ENCODE measurements at regions not wholly inside any gene's neighbourhood (a gene's known extent, or its start where the extent isn't known, plus 50 kb on each side); places are given as distances from the start of the nearest gene placed in this dataset.
A peak's percentile ranks its signal among the peaks of the same experiment; 100 is the strongest.

- DNase-seq, result no peak
- intact Hi-C loops (cut with DNase I), result no loop called here
- no peak for ATAC-seq (ENCODE audit: poor library complexity)
Observed at GRCh38 chrX:43525901-43526610, 130.0 kb upstream of the MAOA start.

GRCh38 chrX:43526878-43527277, 129.2 kb upstream of the MAOA start:
- intact Hi-C loops (cut with DNase I), result no loop called here
- DNase-seq (no peak), ATAC-seq (ENCODE audit: poor library complexity) (no peak)

- intact Hi-C loops (cut with DNase I), result no loop called here
- no peak for DNase-seq
- ATAC-seq (ENCODE audit: poor library complexity), result no peak
Observed at GRCh38 chrX:43527801-43528200, 128.3 kb upstream of the MAOA start.

- no peak for DNase-seq
- no peak for ATAC-seq (ENCODE audit: poor library complexity)
- intact Hi-C loops (cut with DNase I), result no loop called here
Observed at GRCh38 chrX:43530837-43531236, 125.3 kb upstream of the MAOA start.

GRCh38 chrX:43540318-43540717, 115.8 kb upstream of the MAOA start:
- no peak for ATAC-seq (ENCODE audit: poor library complexity)

GRCh38 chrX:43551590-43551989, 104.5 kb upstream of the MAOA start:
- no peak for ATAC-seq (ENCODE audit: poor library complexity)
- DNase-seq, result peak; percentile 23
- intact Hi-C loops (cut with DNase I), result no loop called here

More at GRCh38 chrX:43540318-43540717, 115.8 kb upstream of the MAOA start:
- DNase-seq, result no peak
- intact Hi-C loops (cut with DNase I), result no loop called here

- DNase-seq (no peak), ATAC-seq (ENCODE audit: poor library complexity) (no peak)
- intact Hi-C loops (cut with DNase I), result no loop called here
Observed at GRCh38 chrX:43552156-43552555, 103.9 kb upstream of the MAOA start.

GRCh38 chrX:43552703-43553102, 103.4 kb upstream of the MAOA start:
- DNase-seq, result no peak
- no peak for ATAC-seq (ENCODE audit: poor library complexity)
- intact Hi-C loops (cut with DNase I), result no loop called here

- intact Hi-C loops (cut with DNase I), result no loop called here
- no peak for ATAC-seq (ENCODE audit: poor library complexity)
Observed at GRCh38 chrX:43553257-43553656, 102.8 kb upstream of the MAOA start.

GRCh38 chrX:43556207-43556606, 99.9 kb upstream of the MAOA start:
- intact Hi-C loops (cut with DNase I), result loop anchor here (5.0 kb wide), 1 partner anchor 1759 kb away; no protein-coding TSS in a partner anchor
- peak; percentile 27 for DNase-seq
- ATAC-seq (ENCODE audit: poor library complexity), result peak; percentile 65

More at GRCh38 chrX:43553257-43553656, 102.8 kb upstream of the MAOA start:
- peak; percentile 23 for DNase-seq

- intact Hi-C loops (cut with DNase I), result loop anchor here (5.0 kb wide), 1 partner anchor 1760 kb away; no protein-coding TSS in a partner anchor
- DNase-seq (peak; percentile 53), ATAC-seq (ENCODE audit: poor library complexity) (peak; percentile 60)
Observed at GRCh38 chrX:43557792-43558191, 98.3 kb upstream of the MAOA start.

GRCh38 chrX:43559644-43560043, 96.5 kb upstream of the MAOA start:
- DNase-seq (peak; percentile 34), ATAC-seq (ENCODE audit: poor library complexity) (peak; percentile 88)
- intact Hi-C loops (cut with DNase I), result loop anchor here (2.0 to 10.0 kb wide), 4 partner anchors 95 to 1762 kb away; partner anchors contain the start of gene MAOA

GRCh38 chrX:43560247-43560946, 95.7 kb upstream of the MAOA start:
- DNase-seq (no peak), ATAC-seq (ENCODE audit: poor library complexity) (no peak)
- intact Hi-C loops (cut with DNase I), result loop anchor here (2.0 to 10.0 kb wide), 3 partner anchors 94 to 374 kb away; partner anchors contain the start of gene MAOA

GRCh38 chrX:43562372-43562771, 93.7 kb upstream of the MAOA start:
- no peak for ATAC-seq (ENCODE audit: poor library complexity)
- no peak for DNase-seq
- intact Hi-C loops (cut with DNase I), result loop anchor here (10.0 kb wide), 2 partner anchors 92 to 372 kb away; partner anchors contain the start of gene MAOA

- intact Hi-C loops (cut with DNase I), result loop anchor here (10.0 kb wide), 2 partner anchors 90 to 370 kb away; partner anchors contain the start of gene MAOA
- no peak for ATAC-seq (ENCODE audit: poor library complexity)
- DNase-seq, result no peak
Observed at GRCh38 chrX:43564953-43565352, 91.1 kb upstream of the MAOA start.

GRCh38 chrX:43566170-43566569, 89.9 kb upstream of the MAOA start:
- no peak for ATAC-seq (ENCODE audit: poor library complexity)
- DNase-seq, result no peak
- intact Hi-C loops (cut with DNase I), result loop anchor here (10.0 kb wide), 2 partner anchors 89 to 369 kb away; partner anchors contain the start of gene MAOA

- no peak for ATAC-seq (ENCODE audit: poor library complexity)
- intact Hi-C loops (cut with DNase I), result no loop called here
Observed at GRCh38 chrX:43573441-43574015, 82.6 kb upstream of the MAOA start.

GRCh38 chrX:43580621-43581020, 75.5 kb upstream of the MAOA start:
- DNase-seq (no peak), ATAC-seq (ENCODE audit: poor library complexity) (no peak)
- intact Hi-C loops (cut with DNase I), result no loop called here

More at GRCh38 chrX:43573441-43574015, 82.6 kb upstream of the MAOA start:
- DNase-seq, result no peak

- intact Hi-C loops (cut with DNase I), result no loop called here
- ATAC-seq (ENCODE audit: poor library complexity) (no peak), DNase-seq (no peak)
Observed at GRCh38 chrX:43581167-43581566, 74.9 kb upstream of the MAOA start.

All from Right ventricle myocardium superior (tissue), 1 donor.